ENCODE measurements at regions not wholly inside any gene's neighbourhood (a gene's known extent, or its start where the extent isn't known, plus 50 kb on each side); places are given as distances from the start of the nearest gene placed in this dataset.

DNA sequence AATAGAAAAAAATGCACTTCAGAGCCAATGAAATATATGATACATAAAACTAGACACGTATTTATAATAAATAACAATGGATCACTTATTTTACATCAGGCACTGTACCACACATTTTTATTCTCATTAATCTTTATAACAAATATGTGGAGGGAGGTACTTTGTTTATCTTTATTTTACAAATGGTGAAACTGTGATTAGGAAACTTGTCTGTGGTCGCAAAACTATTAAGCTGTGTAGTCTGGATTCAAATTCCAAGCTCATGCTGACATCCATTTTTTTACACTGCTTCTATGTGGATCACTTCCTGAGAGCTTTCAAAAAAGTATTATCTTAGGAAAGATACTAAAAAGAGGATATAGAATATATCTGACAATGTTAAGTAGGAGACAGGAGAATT is 978.6 kb downstream of the SORCS1 start:
- no peak overlapping the region for H3K14ac ChIP-seq (replicated peaks; ENCODE audit: low read depth, low read length)
- no TSS peak for BruUV-seq (replicated peaks)
- H3K4me3 ChIP-seq (ENCODE audit: insufficient read depth, low read depth, low read length): no peak overlapping the region
- H4K5ac ChIP-seq (ENCODE audit: low read depth, low read length): no peak overlapping the region
- H2AFZ ChIP-seq (replicated peaks; ENCODE audit: low read length, poor library complexity): no peak overlapping the region
- no peaks in the 10 kb centered on the region for H3K4me1 ChIP-seq (ENCODE audit: control insufficient read depth, insufficient read depth, low read length)
- no CpG with 5 or more reads among the region's 2 CpGs for WGBS, 2 experiments (ENCODE audit: extremely low coverage in 2 of 2, insufficient read length in 1 of 2)
- H2BK5ac ChIP-seq (ENCODE audit: low read depth, low read length, poor library complexity, severe bottlenecking): no peak overlapping the region
- no peak overlapping the region for H2BK15ac ChIP-seq (ENCODE audit: low read depth, low read length)
- POLR2A ChIA-PET (ENCODE audit: unreplicated experiment): no interaction called here
- no peaks in the 10 kb centered on the region for H3K79me1 ChIP-seq (ENCODE audit: low read depth in 1 of 2, low read length in 2 of 2)
- H2BK120ac ChIP-seq (ENCODE audit: low read depth, low read length): no peak overlapping the region
- no peaks in the 10 kb centered on the region for H3K36me3 ChIP-seq (ENCODE audit: control insufficient read depth, insufficient read depth, low read length)
- H3K4ac ChIP-seq (ENCODE audit: low read depth, low read length): no peak overlapping the region
- H3K56ac ChIP-seq (ENCODE audit: extremely low read depth, insufficient read depth, low read length): no peak overlapping the region
- no peak overlapping the region for H4K8ac ChIP-seq (ENCODE audit: low read depth in 2 of 2, low read length in 2 of 2)
- H2AK9ac ChIP-seq (replicated peaks; ENCODE audit: low read depth, low read length, poor library complexity): no peak overlapping the region
- TF ChIP-seq, protein P1, sequence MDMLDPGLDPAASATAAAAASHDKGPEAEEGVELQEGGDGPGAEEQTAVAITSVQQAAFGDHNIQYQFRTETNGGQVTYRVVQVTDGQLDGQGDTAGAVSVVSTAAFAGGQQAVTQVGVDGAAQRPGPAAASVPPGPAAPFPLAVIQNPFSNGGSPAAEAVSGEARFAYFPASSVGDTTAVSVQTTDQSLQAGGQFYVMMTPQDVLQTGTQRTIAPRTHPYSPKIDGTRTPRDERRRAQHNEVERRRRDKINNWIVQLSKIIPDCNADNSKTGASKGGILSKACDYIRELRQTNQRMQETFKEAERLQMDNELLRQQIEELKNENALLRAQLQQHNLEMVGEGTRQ (IDR thresholded peaks at IDR 0.05; ENCODE audit: low read depth, low read length): no peak
- TF ChIP-seq RFX5 (IDR thresholded peaks at IDR 0.05; ENCODE audit: low read depth, low read length): no peak
- no peak overlapping the region for H3K9ac ChIP-seq (ENCODE audit: low read depth, low read length)
- H2BK20ac ChIP-seq (ENCODE audit: low read depth, low read length): no peak overlapping the region
- H3K9me1 ChIP-seq (ENCODE audit: insufficient read depth, low read length): no peaks in the 10 kb centered on the region
- dilution Hi-C loops (cut with HindIII; ENCODE audit: low sequenced_read_pairs, unreplicated experiment) (no loop called here), in situ Hi-C loops (cut with MboI; ENCODE audit: low sequenced_read_pairs) (no loop called here), intact Hi-C loops (cut with micrococcal nuclease) (no loop called here)
- ATAC-seq (ENCODE audit: low read depth) (peak; percentile 37; the same call in 1 of the 2 replicates), DNase-seq (peak; percentile 31)
- H4K91ac ChIP-seq (ENCODE audit: insufficient read depth, low read depth, low read length): no peak overlapping the region
- no peaks in the 10 kb centered on the region for H4K20me1 ChIP-seq (ENCODE audit: insufficient read depth, low read length)
- no peak overlapping the region for H2AK5ac ChIP-seq (ENCODE audit: low read depth, low read length)
- no peak overlapping the region for H3K23ac ChIP-seq (ENCODE audit: low read depth, low read length)
- CTCF ChIA-PET: interaction anchor here (0.6 kb wide), 1 partner anchor 19 kb away, joined by 3 read pairs; no protein-coding TSS in a partner anchor
- no peak overlapping the region for H3K4me2 ChIP-seq (ENCODE audit: low read depth, low read length)
- peaks cover 2% of the 10 kb centered on the region; the same call in 1 of the 2 replicates for H3K9me3 ChIP-seq (ENCODE audit: control insufficient read depth, insufficient read depth, low read length)
- H3K27me3 ChIP-seq (ENCODE audit: control insufficient read depth, insufficient read depth, low read length): no peaks in the 10 kb centered on the region
- no peak overlapping the region for H3K27ac ChIP-seq (ENCODE audit: insufficient read depth, low read length)
- H3K18ac ChIP-seq (ENCODE audit: low read depth, low read length): no peak overlapping the region
